HCT116 (cell line): ENCODE measurements at regions not wholly inside any gene's neighbourhood (a gene's known extent, or its start where the extent isn't known, plus 50 kb on each side); places are given as distances from the start of the nearest gene placed in this dataset.

Source experiments
- ATAC-seq: fragments of 200-7000 bp; cut with Tn5 transposase; 2 replicates; pipeline ENCODE4 v1.9.1; 2020; ENCODE audit warnings: mild to moderate bottlenecking, moderate library complexity
- BruUV-seq: library from RNA; stranded (reverse); fragments of 400-500 nt; replicated peaks from 2 replicates; lab custom pipeline; 2021; lab: Mats Ljungman, UMichigan
- CTCF ChIA-PET: fragments of 300-600 bp; sonication (Branson Sonifier 250); formaldehyde crosslinking; loops from one replicate; lab custom pipeline; 2021; ENCODE audit warnings: antibody characterized with exemption; lab: Charles Lee
- POLR2A ChIA-PET: fragments of 300-600, 350-600 bp; sonication (Branson Sonifier 250); formaldehyde crosslinking; loops from one replicate; lab custom pipeline; 2021; ENCODE audit warnings: antibody characterized with exemption; lab: Charles Lee
- RAD21 ChIA-PET, 2 experiments: fragments of 300-600 bp; sonication (Branson Sonifier 250); formaldehyde crosslinking; loops; one replicate each; lab custom pipeline; 2023; ENCODE audit warnings: low total read pairs in 2 of 2; ENCODE audit not compliant: uncharacterized antibody in 2 of 2, unreplicated experiment in 2 of 2, low non-redundant PET in 1 of 2; lab: Charles Lee
- DNase-seq: peaks from one replicate; pipeline ENCODE4 v3.0.0-alpha.2; 2010; ENCODE audit warnings: low read depth, low spot score
- H2AFZ ChIP-seq: fragments of 200-600 bp; shearing (Covaris generic), sonication (generic); 2 replicates; pipeline ENCODE4 v1.6.1; 2017; ENCODE audit warnings: low read depth, mixed run types, mixed read lengths, antibody characterized with exemption, low read length; ENCODE audit not compliant: poor library complexity, severe bottlenecking
- H3K27ac ChIP-seq: 2 replicates; pipeline ENCODE4 v1.5.1; 2012; ENCODE audit warnings: low read depth, low read length
- H3K27me3 ChIP-seq: fragments of 200-600 bp; sonication (generic); 2 replicates; pipeline ENCODE4 v1.6.1; 2016; ENCODE audit warnings: mixed run types, low read length, mixed read lengths; ENCODE audit not compliant: insufficient read depth
- H3K36me3 ChIP-seq, 2 experiments: fragments of 200-500 bp in 1 of 2; fragments of 200-600 bp in 1 of 2; sonication (Bioruptor generic) in 1 of 2; sonication (generic) in 1 of 2; 2 replicates each; pipeline versions ENCODE4 v1.5.1 to v1.6.1; 2014 to 2016; ENCODE audit warnings: low read length in 2 of 2, inconsistent platforms in 1 of 2, mixed read lengths in 1 of 2, mixed run types in 1 of 2; ENCODE audit not compliant: insufficient read depth in 2 of 2, control insufficient read depth in 1 of 2
- H3K4me1 ChIP-seq, 2 experiments: fragments of 200-600 bp in 1 of 2; sonication (generic) in 1 of 2; 2 replicates each; pipeline versions ENCODE4 v1.5.1 to v1.6.1; 2012 to 2017; ENCODE audit warnings: low read length in 2 of 2, inconsistent platforms in 1 of 2, mild to moderate bottlenecking in 1 of 2, mixed read lengths in 1 of 2, mixed run types in 1 of 2, moderate library complexity in 1 of 2; ENCODE audit not compliant: insufficient read depth in 2 of 2, control insufficient read depth in 1 of 2
- H3K4me2 ChIP-seq: fragments of 200-600 bp; sonication (generic); 2 replicates; pipeline ENCODE4 v1.6.1; 2017; ENCODE audit warnings: mixed run types, low read length, mixed read lengths
- H3K4me3 ChIP-seq, 2 experiments: fragments of 200-600 bp in 1 of 2; sonication (generic) in 1 of 2; replicated peaks in 1 of 2; 2 replicates each; pipeline ENCODE4 v1.5.1; 2011 to 2016; ENCODE audit warnings: low read length in 2 of 2, control low read depth in 1 of 2, low read depth in 1 of 2, mild to moderate bottlenecking in 1 of 2, mixed read lengths in 1 of 2, mixed run types in 1 of 2
- H3K79me2 ChIP-seq: fragments of 200-600 bp; sonication (generic); 2 replicates; pipeline ENCODE4 v1.6.1; 2017; ENCODE audit warnings: mild to moderate bottlenecking, mixed run types, low read length, moderate library complexity, mixed read lengths; ENCODE audit not compliant: insufficient read depth
- H3K9ac ChIP-seq: fragments of 200-600 bp; sonication (generic); 2 replicates; pipeline ENCODE4 v1.6.1; 2016; ENCODE audit warnings: low read length, mixed read lengths
- H3K9me2 ChIP-seq: fragments of 200-600 bp; sonication (generic), shearing (Covaris generic); 2 replicates; pipeline ENCODE4 v1.6.1; 2017; ENCODE audit warnings: mixed run types, mild to moderate bottlenecking, moderate library complexity; ENCODE audit not compliant: insufficient read depth
- H3K9me3 ChIP-seq, 2 experiments: fragments of 200-500 bp in 1 of 2; fragments of 200-600 bp in 1 of 2; sonication (Bioruptor generic) in 1 of 2; sonication (generic) in 1 of 2; 2 replicates each; pipeline ENCODE4 v1.6.1; 2014 to 2017; ENCODE audit warnings: low read length in 2 of 2, mixed read lengths in 2 of 2, inconsistent platforms in 1 of 2, low read depth in 1 of 2, mild to moderate bottlenecking in 1 of 2, mixed run types in 1 of 2, moderate library complexity in 1 of 2; ENCODE audit not compliant: control insufficient read depth in 1 of 2, insufficient read depth in 1 of 2
- H4K20me1 ChIP-seq: fragments of 200-600 bp; sonication (generic), shearing (Covaris generic); 2 replicates; pipeline ENCODE4 v1.6.1; 2017; ENCODE audit warnings: mixed run types, mild to moderate bottlenecking, moderate library complexity; ENCODE audit not compliant: insufficient read depth
- CTCF ChIP-seq, 3 experiments: fragments of 200-600 bp in 1 of 3; sonication (generic) in 1 of 3; IDR thresholded peaks in 2 of 3; conservative IDR thresholded peaks in 1 of 3; 2 replicates each; pipeline ENCODE4 v1.5.1; 2012 to 2017; ENCODE audit warnings: low read depth in 2 of 3, low read length in 2 of 3, antibody characterized with exemption in 1 of 3, borderline replicate concordance in 1 of 3, control low read depth in 1 of 3, mild to moderate bottlenecking in 1 of 3, mixed read lengths in 1 of 3, mixed run types in 1 of 3, moderate library complexity in 1 of 3; ENCODE audit not compliant: insufficient read depth in 1 of 3
- EGR1 ChIP-seq: IDR thresholded peaks from 2 replicates; pipeline ENCODE4 v1.6.1; 2012; ENCODE audit warnings: low read depth
- ELF1 ChIP-seq: IDR thresholded peaks from 2 replicates; pipeline ENCODE4 v1.6.1; 2012; ENCODE audit warnings: low read depth, borderline replicate concordance
- JUND ChIP-seq: IDR thresholded peaks from 2 replicates; pipeline ENCODE4 v1.6.1; 2012
- MAX ChIP-seq: IDR thresholded peaks from 2 replicates; pipeline ENCODE4 v1.6.1; 2012
- RAD21 ChIP-seq: IDR thresholded peaks from 2 replicates; pipeline ENCODE4 v1.6.1; 2012; ENCODE audit warnings: low read depth, mild to moderate bottlenecking
- SP1 ChIP-seq: IDR thresholded peaks from 2 replicates; pipeline ENCODE4 v1.6.1; 2012; ENCODE audit warnings: low read depth
- TCF7L2 ChIP-seq: IDR thresholded peaks from 2 replicates; pipeline ENCODE4 v1.7.0; 2011; ENCODE audit warnings: borderline replicate concordance, inconsistent platforms; ENCODE audit not compliant: insufficient read depth, insufficient read length; ENCODE audit errors: extremely low read depth
- ZNF274 ChIP-seq: fragments of 200-500 bp; sonication (Bioruptor generic); IDR thresholded peaks from 2 replicates; pipeline ENCODE4 v1.6.1; 2014; ENCODE audit warnings: mild to moderate bottlenecking, low read depth, low read length, inconsistent platforms
- intact Hi-C: fragments of 100-400 bp; cut with micrococcal nuclease; formaldehyde crosslinking; loops from 2 replicates; pipeline ENCODE4 v1.10.0; 2022

GRCh38 chr5:135110785-135111596, 77.0 kb upstream of the PITX1 start:
- H4K20me1 ChIP-seq = no peaks in the 10 kb centered on the region
- no peak for TF ChIP-seq EGR1
- TF ChIP-seq TCF7L2 = no peak
- no peak for TF ChIP-seq ELF1
- TF ChIP-seq MAX = 0 out of 2 replicates have a peak, but pooled peaks have one; percentile 34
- no peak for TF ChIP-seq JUND
- peak; percentile 46; the same call in 1 of the 2 replicates for TF ChIP-seq SP1
- no peak for TF ChIP-seq ZNF274
- no peak for TF ChIP-seq CTCF (IDR thresholded peaks at IDR 0.05 in 2 of 3, conservative IDR thresholded peaks at IDR 0.05 in 1 of 3; ENCODE audit: borderline replicate concordance in 1 of 3, insufficient read depth in 1 of 3, low read depth in 2 of 3, low read length in 2 of 3)
- no peak; the same call in 1 of the 2 replicates for TF ChIP-seq RAD21
- DNase-seq (no peak), ATAC-seq (peak; percentile 36; the same call in 1 of the 2 replicates)
- H3K9ac ChIP-seq = no peak overlapping the region
- no peaks in the 10 kb centered on the region for H3K27me3 ChIP-seq
- no peak overlapping the region for H2AFZ ChIP-seq
- no peaks in the 10 kb centered on the region for H3K79me2 ChIP-seq
- CTCF ChIA-PET = no interaction called here
- peaks cover 0 to 15% of the 10 kb centered on the region in 2 experiments; a peak in 1 of 4 replicates for H3K4me1 ChIP-seq
- no peak overlapping the region for H3K27ac ChIP-seq
- H3K4me3 ChIP-seq = no peak overlapping the region
- POLR2A ChIA-PET = no interaction called here
- RAD21 ChIA-PET = no interaction called here
- no peaks in the 10 kb centered on the region for H3K9me3 ChIP-seq
- H3K4me2 ChIP-seq = peak overlapping the region; percentile 41
- H3K36me3 ChIP-seq = no peaks in the 10 kb centered on the region
- H3K9me2 ChIP-seq = no peaks in the 10 kb centered on the region
- intact Hi-C loops = loop anchor here (1.0 kb wide), 1 partner anchor 47 kb away; no protein-coding TSS in a partner anchor
- BruUV-seq = no TSS peak
